22Rv1 (cell line): ENCODE measurements at regions not wholly inside any gene's neighbourhood (a gene's known extent, or its start where the extent isn't known, plus 50 kb on each side); places are given as distances from the start of the nearest gene placed in this dataset.
A peak's percentile ranks its signal among the peaks of the same experiment; 100 is the strongest.

Source experiments
- ZFX ChIP-seq: fragments of 450-650 bp; IDR thresholded peaks from 2 replicates; pipeline ENCODE4 v1.6.1; 2017; ENCODE audit warnings: antibody characterized with exemption, borderline replicate concordance
- TF ChIP-seq, protein P1 (sequence below): fragments of 450-650 bp; IDR thresholded peaks from 2 replicates; pipeline ENCODE4 v1.5.1; 2017; ENCODE audit warnings: mild to moderate bottlenecking

GRCh38 chr6:100228834-100229441 is 234.9 kb upstream of the MCHR2 start:
- TF ChIP-seq, protein P1, sequence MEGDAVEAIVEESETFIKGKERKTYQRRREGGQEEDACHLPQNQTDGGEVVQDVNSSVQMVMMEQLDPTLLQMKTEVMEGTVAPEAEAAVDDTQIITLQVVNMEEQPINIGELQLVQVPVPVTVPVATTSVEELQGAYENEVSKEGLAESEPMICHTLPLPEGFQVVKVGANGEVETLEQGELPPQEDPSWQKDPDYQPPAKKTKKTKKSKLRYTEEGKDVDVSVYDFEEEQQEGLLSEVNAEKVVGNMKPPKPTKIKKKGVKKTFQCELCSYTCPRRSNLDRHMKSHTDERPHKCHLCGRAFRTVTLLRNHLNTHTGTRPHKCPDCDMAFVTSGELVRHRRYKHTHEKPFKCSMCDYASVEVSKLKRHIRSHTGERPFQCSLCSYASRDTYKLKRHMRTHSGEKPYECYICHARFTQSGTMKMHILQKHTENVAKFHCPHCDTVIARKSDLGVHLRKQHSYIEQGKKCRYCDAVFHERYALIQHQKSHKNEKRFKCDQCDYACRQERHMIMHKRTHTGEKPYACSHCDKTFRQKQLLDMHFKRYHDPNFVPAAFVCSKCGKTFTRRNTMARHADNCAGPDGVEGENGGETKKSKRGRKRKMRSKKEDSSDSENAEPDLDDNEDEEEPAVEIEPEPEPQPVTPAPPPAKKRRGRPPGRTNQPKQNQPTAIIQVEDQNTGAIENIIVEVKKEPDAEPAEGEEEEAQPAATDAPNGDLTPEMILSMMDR = peak; percentile 11; the same call in 1 of the 2 replicates
- TF ChIP-seq ZFX = no peak
